SK-N-SH (cell line): ENCODE measurements at regions not wholly inside any gene's neighbourhood (a gene's known extent, or its start where the extent isn't known, plus 50 kb on each side); places are given as distances from the start of the nearest gene placed in this dataset.

ENCODE experiments used
- CTCF ChIA-PET: fragments of 300-600, 350-600 bp; formaldehyde crosslinking; extraction: SDS; loops from one replicate; lab custom pipeline; 2021; lab: Yijun Ruan, JAX
- POLR2A ChIA-PET: fragments of 350-600 bp; sonication (Branson Sonifier 250); formaldehyde crosslinking; extraction: SDS; loops from one replicate; lab custom pipeline; 2020; ENCODE audit warnings: antibody characterized with exemption, inconsistent platforms; lab: Yijun Ruan, JAX
- DNase-seq: peaks from one replicate; pipeline ENCODE4 v3.0.0; 2012
- H2AFZ ChIP-seq: fragments of 200-600 bp; sonication (generic); 2 replicates; pipeline ENCODE4 v1.8.1; 2016; ENCODE audit warnings: antibody characterized with exemption, mild to moderate bottlenecking, low read depth
- H3F3A ChIP-seq: fragments of 200-600 bp; sonication (generic); replicated peaks from 2 replicates; pipeline ENCODE3; 2016; ENCODE audit warnings: antibody characterized with exemption, mild to moderate bottlenecking; ENCODE audit not compliant: insufficient read depth
- H3K27ac ChIP-seq, 2 experiments: fragments of 200-500 bp in 1 of 2; fragments of 200-600 bp in 1 of 2; sonication (Bioruptor generic) in 1 of 2; sonication (generic), shearing (Covaris generic) in 1 of 2; 2 replicates each; pipeline versions ENCODE4 v1.5.1 to v1.6.1; 2014 to 2016; ENCODE audit warnings: low read depth in 2 of 2, inconsistent platforms in 1 of 2, low read length in 1 of 2, mild to moderate bottlenecking in 1 of 2, mixed read lengths in 1 of 2
- H3K27me3 ChIP-seq: fragments of 200-600 bp; sonication (generic), shearing (Covaris generic); 2 replicates; pipeline ENCODE4 v1.6.1; 2016; ENCODE audit warnings: mixed run types; ENCODE audit not compliant: insufficient read depth
- H3K36me3 ChIP-seq, 2 experiments: fragments of 200-500 bp in 1 of 2; fragments of 200-600 bp in 1 of 2; sonication (Bioruptor generic) in 1 of 2; sonication (generic) in 1 of 2; replicated peaks in 1 of 2; 2 replicates each; pipeline versions ENCODE3 to v1.5.1; 2014 to 2016; ENCODE audit warnings: low read length in 1 of 2, mild to moderate bottlenecking in 1 of 2; ENCODE audit not compliant: insufficient read depth in 2 of 2, control insufficient read depth in 1 of 2
- H3K4me1 ChIP-seq, 2 experiments: fragments of 200-500 bp in 1 of 2; fragments of 200-600 bp in 1 of 2; sonication (Bioruptor generic) in 1 of 2; sonication (generic), shearing (Covaris generic) in 1 of 2; 2 replicates each; pipeline versions ENCODE4 v1.5.1 to v1.6.1; 2014 to 2016; ENCODE audit warnings: low read depth in 1 of 2, low read length in 1 of 2, mixed run types in 1 of 2; ENCODE audit not compliant: insufficient read depth in 2 of 2, control insufficient read depth in 1 of 2
- H3K4me2 ChIP-seq: fragments of 200-600 bp; sonication (generic), shearing (Covaris generic); 2 replicates; pipeline ENCODE4 v1.6.1; 2017; ENCODE audit warnings: mixed run types
- H3K4me3 ChIP-seq, 2 experiments: fragments of 200-500 bp in 1 of 2; fragments of 200-600 bp in 1 of 2; sonication (Bioruptor generic) in 1 of 2; sonication (generic), shearing (Covaris generic) in 1 of 2; 2 replicates each; pipeline versions ENCODE4 v1.5.1 to v1.8.1; 2014 to 2016; ENCODE audit warnings: low read depth in 2 of 2, inconsistent platforms in 1 of 2, low read length in 1 of 2, mild to moderate bottlenecking in 1 of 2, mixed read lengths in 1 of 2, moderate library complexity in 1 of 2
- H3K79me2 ChIP-seq: fragments of 200-600 bp; sonication (generic); 2 replicates; pipeline ENCODE4 v1.8.1; 2017; ENCODE audit warnings: mild to moderate bottlenecking; ENCODE audit not compliant: insufficient read depth
- H3K9ac ChIP-seq: fragments of 200-600 bp; sonication (generic); 2 replicates; pipeline ENCODE4 v1.6.1; 2017; ENCODE audit warnings: mixed run types
- H3K9me2 ChIP-seq: fragments of 200-600 bp; sonication (generic); 2 replicates; pipeline ENCODE4 v1.6.1; 2017; ENCODE audit warnings: mixed run types
- H3K9me3 ChIP-seq: fragments of 200-600 bp; sonication (generic); 2 replicates; pipeline ENCODE4 v1.6.1; 2017; ENCODE audit warnings: mixed run types, mild to moderate bottlenecking, moderate library complexity
- H4K20me1 ChIP-seq: fragments of 200-600 bp; sonication (generic); 2 replicates; pipeline ENCODE4 v1.6.1; 2017; ENCODE audit warnings: mild to moderate bottlenecking, mixed run types; ENCODE audit not compliant: insufficient read depth
- CHD2 ChIP-seq: fragments of 150-350 bp; IDR thresholded peaks from 2 replicates; pipeline ENCODE4 v1.6.1; 2018; ENCODE audit warnings: low read length; ENCODE audit not compliant: partially characterized antibody
- CTCF ChIP-seq: fragments of 200-600 bp; sonication (generic); IDR thresholded peaks from 2 replicates; pipeline ENCODE4 v1.6.1; 2017; ENCODE audit warnings: antibody characterized with exemption, mild to moderate bottlenecking, moderate library complexity
- ELF1 ChIP-seq: IDR thresholded peaks from 2 replicates; pipeline ENCODE4 v1.4.0; 2012
- EP300 ChIP-seq, 2 experiments: IDR thresholded peaks; 2 replicates each; pipeline versions ENCODE4 v1.4.0 to v1.6.1; 2012; ENCODE audit warnings: borderline replicate concordance in 1 of 2, low read depth in 1 of 2, low read length in 1 of 2
- EZH2phosphoT487 ChIP-seq: fragments of 200-600 bp; sonication (generic); IDR thresholded peaks from 2 replicates; pipeline ENCODE4 v1.6.1; 2017; ENCODE audit warnings: low read depth, mixed run types, mild to moderate bottlenecking, antibody characterized with exemption, moderate library complexity, borderline replicate concordance
- FOSL2 ChIP-seq: IDR thresholded peaks from 2 replicates; pipeline ENCODE4 v1.4.0; 2012; ENCODE audit warnings: low read depth, mild to moderate bottlenecking, moderate library complexity, borderline replicate concordance
- FOXM1 ChIP-seq: IDR thresholded peaks from 2 replicates; pipeline ENCODE4 v1.4.0; 2012; ENCODE audit warnings: low read depth, mild to moderate bottlenecking
- GABPA ChIP-seq: IDR thresholded peaks from 2 replicates; pipeline ENCODE4 v1.4.0; 2012; ENCODE audit warnings: low read depth, mild to moderate bottlenecking
- MAX ChIP-seq: IDR thresholded peaks from 2 replicates; pipeline ENCODE4 v1.4.0; 2012; ENCODE audit warnings: low read depth
- NFIC ChIP-seq: IDR thresholded peaks from 2 replicates; pipeline ENCODE4 v1.4.0; 2012; ENCODE audit warnings: borderline replicate concordance
- NRF1 ChIP-seq: IDR thresholded peaks from 2 replicates; pipeline ENCODE4 v1.6.1; 2012; ENCODE audit warnings: low read depth, mild to moderate bottlenecking, low read length
- PBX3 ChIP-seq: IDR thresholded peaks from 2 replicates; pipeline ENCODE4; 2012
- RFX5 ChIP-seq: IDR thresholded peaks from 2 replicates; pipeline ENCODE4 v1.6.1; 2012; ENCODE audit warnings: mild to moderate bottlenecking, improper control_type of control experiment, low read length
- RXRA ChIP-seq: IDR thresholded peaks from 2 replicates; pipeline ENCODE4 v1.4.0; 2012; ENCODE audit warnings: low read depth, mild to moderate bottlenecking, borderline replicate concordance
- SIN3A ChIP-seq: IDR thresholded peaks from 2 replicates; pipeline ENCODE4 v1.6.1; 2012; ENCODE audit warnings: low read depth, mild to moderate bottlenecking, low read length, moderate library complexity, borderline replicate concordance
- SMC3 ChIP-seq: IDR thresholded peaks from 2 replicates; pipeline ENCODE4 v1.6.1; 2012; ENCODE audit warnings: low read depth, low read length, improper control_type of control experiment
- TEAD4 ChIP-seq: IDR thresholded peaks from 2 replicates; pipeline ENCODE4 v1.4.0; 2012; ENCODE audit warnings: mild to moderate bottlenecking, borderline replicate concordance; ENCODE audit not compliant: insufficient read depth
- USF1 ChIP-seq: IDR thresholded peaks from 2 replicates; pipeline ENCODE4 v1.4.0; 2012; ENCODE audit warnings: low read depth, borderline replicate concordance
- USF2 ChIP-seq: fragments of 150-350 bp; IDR thresholded peaks from 2 replicates; pipeline ENCODE4 v1.6.1; 2017; ENCODE audit warnings: antibody characterized with exemption, low read length, low read depth, borderline replicate concordance
- YY1 ChIP-seq: IDR thresholded peaks from 2 replicates; pipeline ENCODE4 v1.4.0; 2012; ENCODE audit warnings: low read depth, mild to moderate bottlenecking
- ZBTB33 ChIP-seq: IDR thresholded peaks from 2 replicates; pipeline ENCODE4 v1.4.0; 2012; ENCODE audit warnings: low read depth, borderline replicate concordance
- WGBS: methylation state at CpG from one replicate; pipeline ENCODE4 v1.1.6; 2017; ENCODE audit warnings: low lambda C conversion rate; 5-methylcytosine and 5-hydroxymethylcytosine counted together

- Histone ChIP-seq H4K20me1 (no peaks in the 10 kb centered on the region), H3K9ac (no peak overlapping the region), H3K27me3 (peaks cover 6% of the 10 kb centered on the region; the same call in 1 of the 2 replicates), H3K36me3 (no peaks in the 10 kb centered on the region), H3K4me2 (no peak overlapping the region), H3K27ac (no peak overlapping the region), H3K9me2 (no peaks in the 10 kb centered on the region), H2AFZ (no peak overlapping the region), H3K9me3 (no peaks in the 10 kb centered on the region), H3K4me1 (no peaks in the 10 kb centered on the region), H3K4me3 (no peak overlapping the region), H3K79me2 (no peaks in the 10 kb centered on the region), H3F3A (no peaks in the 10 kb centered on the region)
- POLR2A ChIA-PET = no interaction called here
- CTCF ChIA-PET = no interaction called here
- WGBS = 19% methylated on average over 8 of the region's 8 CpGs
- TF ChIP-seq FOXM1 (no peak), CHD2 (no peak)
- no peak for DNase-seq
These were observed 76.1 kb downstream of the CCR1 start for GRCh38 chr3:46131884-46132450.

- DNase-seq = no peak
- no peak overlapping the region for H2AFZ ChIP-seq
- no peaks in the 10 kb centered on the region for H3F3A ChIP-seq
- H3K79me2 ChIP-seq = no peaks in the 10 kb centered on the region
- CTCF ChIA-PET = no interaction called here
- H3K9me2 ChIP-seq = no peaks in the 10 kb centered on the region
- H3K9me3 ChIP-seq = no peaks in the 10 kb centered on the region
- peaks cover 6% of the 10 kb centered on the region; the same call in 1 of the 2 replicates for H3K27me3 ChIP-seq
- H3K36me3 ChIP-seq = no peaks in the 10 kb centered on the region
- H3K4me2 ChIP-seq = no peak overlapping the region
- no peak overlapping the region for H3K9ac ChIP-seq
- H4K20me1 ChIP-seq = no peaks in the 10 kb centered on the region
- H3K27ac ChIP-seq = no peak overlapping the region
- no peak for TF ChIP-seq EP300 (IDR thresholded peaks at IDR 0.05; ENCODE audit: borderline replicate concordance in 1 of 2, low read depth in 1 of 2, low read length in 1 of 2)
- no peak for TF ChIP-seq TEAD4
- no peak for TF ChIP-seq PBX3
- TF ChIP-seq CTCF = no peak
- no peak for TF ChIP-seq ELF1
- no peak for TF ChIP-seq NRF1
- no peak for TF ChIP-seq RFX5
- no peak for TF ChIP-seq ZBTB33
- TF ChIP-seq EZH2phosphoT487 = no peak
- TF ChIP-seq SIN3A = no peak
- TF ChIP-seq NFIC = no peak
- TF ChIP-seq USF2 = no peak
- no peak for TF ChIP-seq USF1
- TF ChIP-seq GABPA = no peak
- no peak for TF ChIP-seq CHD2
- no peak for TF ChIP-seq YY1
- no peak for TF ChIP-seq RXRA
- TF ChIP-seq MAX = no peak
- no peak for TF ChIP-seq FOSL2
- no peak for TF ChIP-seq SMC3
- H3K4me1 ChIP-seq = no peaks in the 10 kb centered on the region
- POLR2A ChIA-PET = no interaction called here
- H3K4me3 ChIP-seq = no peak overlapping the region
- 13% methylated on average over 7 of the region's 7 CpGs for WGBS
These were observed 77.3 kb downstream of the CCR1 start for GRCh38 chr3:46130631-46131310.
